Neural cell (in vitro differentiated cells): ENCODE measurements at regions not wholly inside any gene's neighbourhood (a gene's known extent, or its start where the extent isn't known, plus 50 kb on each side); places are given as distances from the start of the nearest gene placed in this dataset.

Experiments
- EP300 ChIP-seq: fragments of 450-650 bp; conservative IDR thresholded peaks from 2 replicates; pipeline ENCODE4 v1.6.1; 2014; ENCODE audit warnings: antibody characterized with exemption, mild to moderate bottlenecking, moderate library complexity; ENCODE audit not compliant: poor library complexity, severe bottlenecking
- EZH2 ChIP-seq: fragments of 200-600, 300-800 bp; shearing (Covaris generic), sonication (generic); IDR thresholded peaks from 2 replicates; pipeline ENCODE4 v1.6.1; 2014; ENCODE audit warnings: antibody characterized with exemption, low read length, borderline replicate concordance, mild to moderate bottlenecking; ENCODE audit not compliant: insufficient read depth, poor library complexity, severe bottlenecking
- POLR2AphosphoS5 ChIP-seq: IDR thresholded peaks from 2 replicates; pipeline ENCODE4 v1.6.1; 2012
- RAD21 ChIP-seq: fragments of 450-650 bp; conservative IDR thresholded peaks from 2 replicates; pipeline ENCODE4 v1.6.1; 2014; ENCODE audit warnings: antibody characterized with exemption, mild to moderate bottlenecking, moderate library complexity
- TAF1 ChIP-seq: IDR thresholded peaks from 2 replicates; pipeline ENCODE4 v1.6.1; 2012; ENCODE audit warnings: low read depth
- TF ChIP-seq, protein P1 (sequence below): fragments of 450-650 bp; IDR thresholded peaks from 2 replicates; pipeline ENCODE4 v1.5.1; 2014; ENCODE audit warnings: antibody characterized with exemption, mild to moderate bottlenecking, moderate library complexity; ENCODE audit not compliant: poor library complexity, severe bottlenecking
- TF ChIP-seq, protein P2 (sequence below): IDR thresholded peaks from 2 replicates; pipeline ENCODE4 v1.6.1; 2012; ENCODE audit warnings: borderline replicate concordance

DNA sequence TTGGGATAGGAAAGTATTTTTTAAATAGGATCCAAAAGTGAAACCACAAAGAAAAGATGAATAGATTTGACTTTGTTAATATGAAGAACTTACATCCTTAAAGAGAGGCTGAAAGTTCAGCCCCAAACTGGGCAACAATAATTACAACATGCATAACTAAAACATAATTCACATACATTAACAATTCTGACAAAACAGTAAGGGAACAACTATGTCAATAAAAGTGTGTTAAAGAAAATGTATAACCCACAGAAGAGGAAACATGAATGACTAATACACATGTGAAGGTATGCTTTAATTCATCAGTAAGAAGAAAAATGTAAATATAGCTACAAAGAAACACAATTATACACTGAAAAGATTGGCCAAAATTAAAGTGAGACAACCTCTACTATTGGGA, 1597.6 kb upstream of the MIR17HG start:
- no peak for TF ChIP-seq EZH2
- TF ChIP-seq, protein P1, sequence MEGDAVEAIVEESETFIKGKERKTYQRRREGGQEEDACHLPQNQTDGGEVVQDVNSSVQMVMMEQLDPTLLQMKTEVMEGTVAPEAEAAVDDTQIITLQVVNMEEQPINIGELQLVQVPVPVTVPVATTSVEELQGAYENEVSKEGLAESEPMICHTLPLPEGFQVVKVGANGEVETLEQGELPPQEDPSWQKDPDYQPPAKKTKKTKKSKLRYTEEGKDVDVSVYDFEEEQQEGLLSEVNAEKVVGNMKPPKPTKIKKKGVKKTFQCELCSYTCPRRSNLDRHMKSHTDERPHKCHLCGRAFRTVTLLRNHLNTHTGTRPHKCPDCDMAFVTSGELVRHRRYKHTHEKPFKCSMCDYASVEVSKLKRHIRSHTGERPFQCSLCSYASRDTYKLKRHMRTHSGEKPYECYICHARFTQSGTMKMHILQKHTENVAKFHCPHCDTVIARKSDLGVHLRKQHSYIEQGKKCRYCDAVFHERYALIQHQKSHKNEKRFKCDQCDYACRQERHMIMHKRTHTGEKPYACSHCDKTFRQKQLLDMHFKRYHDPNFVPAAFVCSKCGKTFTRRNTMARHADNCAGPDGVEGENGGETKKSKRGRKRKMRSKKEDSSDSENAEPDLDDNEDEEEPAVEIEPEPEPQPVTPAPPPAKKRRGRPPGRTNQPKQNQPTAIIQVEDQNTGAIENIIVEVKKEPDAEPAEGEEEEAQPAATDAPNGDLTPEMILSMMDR, result no peak
- no peak for TF ChIP-seq EP300
- TF ChIP-seq, protein P2, sequence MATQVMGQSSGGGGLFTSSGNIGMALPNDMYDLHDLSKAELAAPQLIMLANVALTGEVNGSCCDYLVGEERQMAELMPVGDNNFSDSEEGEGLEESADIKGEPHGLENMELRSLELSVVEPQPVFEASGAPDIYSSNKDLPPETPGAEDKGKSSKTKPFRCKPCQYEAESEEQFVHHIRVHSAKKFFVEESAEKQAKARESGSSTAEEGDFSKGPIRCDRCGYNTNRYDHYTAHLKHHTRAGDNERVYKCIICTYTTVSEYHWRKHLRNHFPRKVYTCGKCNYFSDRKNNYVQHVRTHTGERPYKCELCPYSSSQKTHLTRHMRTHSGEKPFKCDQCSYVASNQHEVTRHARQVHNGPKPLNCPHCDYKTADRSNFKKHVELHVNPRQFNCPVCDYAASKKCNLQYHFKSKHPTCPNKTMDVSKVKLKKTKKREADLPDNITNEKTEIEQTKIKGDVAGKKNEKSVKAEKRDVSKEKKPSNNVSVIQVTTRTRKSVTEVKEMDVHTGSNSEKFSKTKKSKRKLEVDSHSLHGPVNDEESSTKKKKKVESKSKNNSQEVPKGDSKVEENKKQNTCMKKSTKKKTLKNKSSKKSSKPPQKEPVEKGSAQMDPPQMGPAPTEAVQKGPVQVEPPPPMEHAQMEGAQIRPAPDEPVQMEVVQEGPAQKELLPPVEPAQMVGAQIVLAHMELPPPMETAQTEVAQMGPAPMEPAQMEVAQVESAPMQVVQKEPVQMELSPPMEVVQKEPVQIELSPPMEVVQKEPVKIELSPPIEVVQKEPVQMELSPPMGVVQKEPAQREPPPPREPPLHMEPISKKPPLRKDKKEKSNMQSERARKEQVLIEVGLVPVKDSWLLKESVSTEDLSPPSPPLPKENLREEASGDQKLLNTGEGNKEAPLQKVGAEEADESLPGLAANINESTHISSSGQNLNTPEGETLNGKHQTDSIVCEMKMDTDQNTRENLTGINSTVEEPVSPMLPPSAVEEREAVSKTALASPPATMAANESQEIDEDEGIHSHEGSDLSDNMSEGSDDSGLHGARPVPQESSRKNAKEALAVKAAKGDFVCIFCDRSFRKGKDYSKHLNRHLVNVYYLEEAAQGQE, result no peak
- no peak for TF ChIP-seq RAD21
- TF ChIP-seq POLR2AphosphoS5, result no peak
- TF ChIP-seq TAF1, result no peak
